HepG2 (cell line): ENCODE measurements at regions not wholly inside any gene's neighbourhood (a gene's known extent, or its start where the extent isn't known, plus 50 kb on each side); places are given as distances from the start of the nearest gene placed in this dataset.

ENCODE experiments used
- ATAC-seq: fragments of 200-7000 bp; cut with Tn5 transposase; 3 replicates; pipeline ENCODE4 v1.9.1; 2020; ENCODE audit warnings: mild to moderate bottlenecking, moderate library complexity
- BruUV-seq: library from RNA; stranded (reverse); fragments of 400-500 nt; replicated peaks from 2 replicates; lab custom pipeline; 2021; lab: Mats Ljungman, UMichigan
- CTCF ChIA-PET: fragments of 300-600 bp; formaldehyde crosslinking; extraction: SDS; loops from one replicate; lab custom pipeline; 2021; ENCODE audit warnings: low total read pairs, inconsistent platforms, low intra/inter-chr PET ratio; lab: Yijun Ruan, JAX
- POLR2A ChIA-PET: fragments of 350-600 bp; sonication (Branson Sonifier 250); formaldehyde crosslinking; loops from one replicate; lab custom pipeline; 2020; ENCODE audit warnings: antibody characterized with exemption, inconsistent platforms; lab: Yijun Ruan, JAX
- DNase-seq: peaks from one replicate; pipeline ENCODE4 v3.0.0-alpha.2; 2015; ENCODE audit warnings: low spot score
- FAIRE-seq: peaks from 3 replicates; lab custom pipeline; 2011; peaks lifted over from hg19 to GRCh38; lab: Jason Lieb, UNC
- H2AFZ ChIP-seq: one replicate; pipeline ENCODE4 v1.6.1; 2011; ENCODE audit warnings: low read length, inconsistent platforms
- H3K27ac ChIP-seq: fragments of 300-600 bp; 3 replicates; pipeline ENCODE4 v1.8.0; 2011; ENCODE audit warnings: mixed run types, mild to moderate bottlenecking, mixed read lengths, low read length, inconsistent platforms; ENCODE audit not compliant: insufficient read depth; ENCODE audit errors: extremely low read length
- H3K27me3 ChIP-seq, 2 experiments: fragments of 200-600 bp in 1 of 2; 2 replicates in 1 of 2; 3 replicates in 1 of 2; pipeline versions ENCODE4 v1.6.0 to v1.8.0; 2011; ENCODE audit warnings: low read length in 2 of 2, mild to moderate bottlenecking in 2 of 2, moderate library complexity in 2 of 2, inconsistent platforms in 1 of 2; ENCODE audit not compliant: insufficient read depth in 2 of 2, control insufficient read depth in 1 of 2
- H3K36me3 ChIP-seq, 2 experiments: fragments of 200-600 bp in 1 of 2; replicated peaks in 1 of 2; 2 replicates in 1 of 2; 3 replicates in 1 of 2; pipeline versions ENCODE4 v1.5.1 to v1.8.0; 2011; ENCODE audit warnings: low read length in 2 of 2, inconsistent platforms in 1 of 2; ENCODE audit not compliant: insufficient read depth in 2 of 2, control insufficient read depth in 1 of 2
- H3K4me1 ChIP-seq: 2 replicates; pipeline ENCODE4 v1.5.1; 2012; ENCODE audit warnings: low read length, inconsistent platforms; ENCODE audit not compliant: insufficient read depth
- H3K4me2 ChIP-seq: 2 replicates; pipeline ENCODE4 v1.6.0; 2011; ENCODE audit warnings: low read depth, low read length, inconsistent platforms
- H3K4me3 ChIP-seq, 3 experiments: fragments of 200-600 bp in 1 of 3; sonication (generic), shearing (Covaris generic) in 1 of 3; replicated peaks in 1 of 3; 2 replicates each; pipeline ENCODE4 v1.5.1; 2011 to 2016; ENCODE audit warnings: low read length in 3 of 3, inconsistent platforms in 2 of 3, low read depth in 2 of 3, mild to moderate bottlenecking in 2 of 3, control low read depth in 1 of 3, mixed read lengths in 1 of 3; ENCODE audit not compliant: insufficient read depth in 1 of 3
- H3K79me2 ChIP-seq: one replicate; pipeline ENCODE4 v1.6.1; 2011; ENCODE audit warnings: low read length, inconsistent platforms; ENCODE audit not compliant: insufficient read depth
- H3K9ac ChIP-seq: 2 replicates; pipeline ENCODE4 v1.6.0; 2011; ENCODE audit warnings: mild to moderate bottlenecking, low read depth, low read length, inconsistent platforms; ENCODE audit not compliant: insufficient read depth
- H3K9me3 ChIP-seq: 2 replicates; pipeline ENCODE4 v1.5.1; 2012; ENCODE audit warnings: mild to moderate bottlenecking, low read length
- H4K20me1 ChIP-seq: 2 replicates; pipeline ENCODE4 v1.6.0; 2011; ENCODE audit warnings: inconsistent platforms, mild to moderate bottlenecking, low read length, moderate library complexity; ENCODE audit not compliant: insufficient read depth
- ARNTL ChIP-seq: sonication (generic); formaldehyde crosslinking; IDR thresholded peaks from 2 replicates; pipeline ENCODE4 v1.4.0; 2020; ENCODE audit warnings: mild to moderate bottlenecking, missing genetic modification reagents
- DR1 ChIP-seq: sonication (generic); formaldehyde crosslinking; IDR thresholded peaks from 2 replicates; pipeline ENCODE4 v1.8.0; 2021; ENCODE audit warnings: mild to moderate bottlenecking, missing genetic modification reagents, inconsistent platforms
- ETS1 ChIP-seq: sonication (generic); formaldehyde crosslinking; IDR thresholded peaks from 2 replicates; pipeline ENCODE4 v1.4.0; 2020; ENCODE audit warnings: missing genetic modification reagents
- EZH2 ChIP-seq: conservative IDR thresholded peaks from 2 replicates; pipeline ENCODE4 v1.6.1; 2012; ENCODE audit warnings: mild to moderate bottlenecking, low read depth, low read length, moderate library complexity
- GABPA ChIP-seq, 2 experiments: IDR thresholded peaks; 2 replicates each; pipeline ENCODE4 v1.6.1; 2011 to 2016; ENCODE audit warnings: low read depth in 2 of 2, low read length in 1 of 2, missing biosample characterization in 1 of 2, missing genetic modification characterization in 1 of 2
- HMG20A ChIP-seq: IDR thresholded peaks from 2 replicates; pipeline ENCODE4 v1.6.1; 2016; ENCODE audit warnings: borderline replicate concordance
- HNRNPK ChIP-seq: fragments of 200-400 bp; formaldehyde crosslinking; IDR thresholded peaks from 2 replicates; pipeline ENCODE4 v1.6.1; 2018; ENCODE audit warnings: low read length, low read depth, moderate library complexity, mild to moderate bottlenecking; ENCODE audit not compliant: poor library complexity, severe bottlenecking
- LRRFIP1 ChIP-seq: sonication (generic); formaldehyde crosslinking; conservative IDR thresholded peaks from 2 replicates; pipeline ENCODE4 v1.4.0; 2020; ENCODE audit warnings: missing genetic modification reagents
- RAD51 ChIP-seq: fragments of 450-650 bp; IDR thresholded peaks from 2 replicates; pipeline ENCODE4 v1.6.1; 2016; ENCODE audit warnings: borderline replicate concordance
- REST ChIP-seq, 2 experiments: IDR thresholded peaks; 2 replicates each; pipeline ENCODE4 v1.6.1; 2011 to 2012; ENCODE audit warnings: low read length in 2 of 2, borderline replicate concordance in 1 of 2, low read depth in 1 of 2, mild to moderate bottlenecking in 1 of 2, moderate library complexity in 1 of 2
- SP1 ChIP-seq, 2 experiments: fragments of 450-650 bp in 1 of 2; sonication (generic) in 1 of 2; formaldehyde crosslinking in 1 of 2; IDR thresholded peaks; 2 replicates each; pipeline versions ENCODE4 v1.4.0 to v1.6.1; 2016 to 2020; ENCODE audit warnings: missing genetic modification reagents in 1 of 2
- U2AF2 ChIP-seq: fragments of 200-400 bp; formaldehyde crosslinking; IDR thresholded peaks from 2 replicates; pipeline ENCODE4 v1.6.1; 2017; ENCODE audit warnings: low read depth, mild to moderate bottlenecking, low read length
- ZFP36L2 ChIP-seq: sonication (generic); formaldehyde crosslinking; IDR thresholded peaks from 2 replicates; pipeline ENCODE4 v1.4.0; 2020; ENCODE audit warnings: missing genetic modification reagents
- ZMYM2 ChIP-seq: sonication (generic); formaldehyde crosslinking; IDR thresholded peaks from 2 replicates; pipeline ENCODE4 v1.8.0; 2022; ENCODE audit warnings: mild to moderate bottlenecking, missing genetic modification reagents
- ZNF12 ChIP-seq: sonication (generic); formaldehyde crosslinking; IDR thresholded peaks from 2 replicates; pipeline ENCODE4 v1.5.0; 2020; ENCODE audit warnings: missing genetic modification reagents
- ZNF20 ChIP-seq: sonication (generic); formaldehyde crosslinking; IDR thresholded peaks from 2 replicates; pipeline ENCODE4 v1.4.0; 2020; ENCODE audit warnings: mild to moderate bottlenecking, moderate library complexity, missing genetic modification reagents
- ZNF30 ChIP-seq: sonication (generic); formaldehyde crosslinking; IDR thresholded peaks from 2 replicates; pipeline ENCODE4 v1.5.0; 2020; ENCODE audit warnings: mild to moderate bottlenecking, missing genetic modification reagents
- ZNF772 ChIP-seq: sonication (generic); formaldehyde crosslinking; IDR thresholded peaks from 2 replicates; pipeline ENCODE4 v1.5.0; 2020; ENCODE audit warnings: mild to moderate bottlenecking, missing genetic modification reagents
- ZSCAN21 ChIP-seq: sonication (generic); formaldehyde crosslinking; IDR thresholded peaks from 2 replicates; pipeline ENCODE4 v1.8.0; 2022; ENCODE audit warnings: mild to moderate bottlenecking, missing genetic modification reagents, moderate library complexity, borderline replicate concordance
- WGBS: methylation state at CpG from one replicate; pipeline ENCODE4 v1.1.6; 2017; ENCODE audit warnings: low lambda C conversion rate; 5-methylcytosine and 5-hydroxymethylcytosine counted together
- in situ Hi-C: cut with HindIII; loops from 2 replicates; pipeline ENCODE4 v1.10.0; 2017; ENCODE audit warnings: low pct_unique_long_range_greater_than_20kb; ENCODE audit not compliant: extremely low pct_ligation_motif_present
- intact Hi-C: fragments of 100-400 bp; cut with micrococcal nuclease; formaldehyde crosslinking; loops from one replicate; pipeline ENCODE4 v1.10.0; 2022; ENCODE audit not compliant: unreplicated experiment

- ChIA-PET CTCF (no interaction called here), POLR2A (no interaction called here)
- H3K27me3 ChIP-seq, result no peaks in the 10 kb centered on the region
- whole genome bisulfite sequencing, result 6% methylated on average over 2 of the region's 2 CpGs
- no peaks in the 10 kb centered on the region for H3K36me3 ChIP-seq
- H3K4me3 ChIP-seq, result no peak overlapping the region
- H3K4me1 ChIP-seq, result no peaks in the 10 kb centered on the region
- no peaks in the 10 kb centered on the region for H3K79me2 ChIP-seq
- H3K9me3 ChIP-seq, result no peaks in the 10 kb centered on the region
- no TSS peak for BruUV-seq
- no peak overlapping the region for H2AFZ ChIP-seq
- ATAC-seq (no peak), FAIRE-seq (no peak), DNase-seq (no peak)
- no peak overlapping the region for H3K4me2 ChIP-seq
- no peak overlapping the region for H3K9ac ChIP-seq
- in situ Hi-C loops (no loop called here), intact Hi-C loops (no loop called here)
- TF ChIP-seq LRRFIP1 (CRISPR knock-in tag) (no peak), ETS1 (CRISPR knock-in tag) (no peak), HNRNPK (no peak), EZH2 (no peak), ZNF772 (CRISPR knock-in tag) (no peak), RAD51 (no peak), ZMYM2 (no peak), ZNF12 (no peak), REST (IDR thresholded peaks at IDR 0.05; ENCODE audit: borderline replicate concordance in 1 of 2, low read depth in 1 of 2, low read length in 2 of 2) (no peak), HMG20A (CRISPR knock-in tag) (no peak), ZNF20 (CRISPR knock-in tag) (no peak), ZNF30 (no peak), SP1 (IDR thresholded peaks at IDR 0.05) (no peak), SP1 (CRISPR knock-in tag; IDR thresholded peaks at IDR 0.05) (no peak), U2AF2 (no peak), GABPA (IDR thresholded peaks at IDR 0.05; ENCODE audit: low read depth, low read length) (no peak), GABPA (CRISPR knock-in tag; IDR thresholded peaks at IDR 0.05; ENCODE audit: low read depth) (no peak), ZSCAN21 (CRISPR knock-in tag) (no peak), ARNTL (CRISPR knock-in tag) (no peak), ZFP36L2 (CRISPR knock-in tag) (no peak), DR1 (CRISPR knock-in tag) (no peak)
- no peaks in the 10 kb centered on the region for H4K20me1 ChIP-seq
- H3K27ac ChIP-seq, result no peak overlapping the region
Observed at GRCh38 chr10:91061608-91062007, 140.7 kb upstream of the ANKRD1 start.
